Body of pancreas (tissue), 4 donors: ENCODE measurements at regions not wholly inside any gene's neighbourhood (a gene's known extent, or its start where the extent isn't known, plus 50 kb on each side); places are given as distances from the start of the nearest gene placed in this dataset.

ENCODE experiments used
- POLR2A ChIP-seq, 3 donors: fragments of 450-650 bp; IDR thresholded peaks; one replicate each; pipeline ENCODE4 v1.6.1; 2016; ENCODE audit warnings: antibody characterized with exemption in 3 of 3, mild to moderate bottlenecking in 2 of 3
- TF ChIP-seq, protein P1 (sequence below), 7 experiments: fragments of 450-650 bp in 4 of 7; fragments of 200-600 bp in 3 of 7; sonication (generic) in 3 of 7; IDR thresholded peaks; one replicate each; pipeline ENCODE4 v1.5.1; 2016 to 2019; ENCODE audit warnings: antibody characterized with exemption in 7 of 7

GRCh38 chr18:41853280-41853679 is 101.8 kb upstream of the PIK3C3 start:
- TF ChIP-seq, protein P1, sequence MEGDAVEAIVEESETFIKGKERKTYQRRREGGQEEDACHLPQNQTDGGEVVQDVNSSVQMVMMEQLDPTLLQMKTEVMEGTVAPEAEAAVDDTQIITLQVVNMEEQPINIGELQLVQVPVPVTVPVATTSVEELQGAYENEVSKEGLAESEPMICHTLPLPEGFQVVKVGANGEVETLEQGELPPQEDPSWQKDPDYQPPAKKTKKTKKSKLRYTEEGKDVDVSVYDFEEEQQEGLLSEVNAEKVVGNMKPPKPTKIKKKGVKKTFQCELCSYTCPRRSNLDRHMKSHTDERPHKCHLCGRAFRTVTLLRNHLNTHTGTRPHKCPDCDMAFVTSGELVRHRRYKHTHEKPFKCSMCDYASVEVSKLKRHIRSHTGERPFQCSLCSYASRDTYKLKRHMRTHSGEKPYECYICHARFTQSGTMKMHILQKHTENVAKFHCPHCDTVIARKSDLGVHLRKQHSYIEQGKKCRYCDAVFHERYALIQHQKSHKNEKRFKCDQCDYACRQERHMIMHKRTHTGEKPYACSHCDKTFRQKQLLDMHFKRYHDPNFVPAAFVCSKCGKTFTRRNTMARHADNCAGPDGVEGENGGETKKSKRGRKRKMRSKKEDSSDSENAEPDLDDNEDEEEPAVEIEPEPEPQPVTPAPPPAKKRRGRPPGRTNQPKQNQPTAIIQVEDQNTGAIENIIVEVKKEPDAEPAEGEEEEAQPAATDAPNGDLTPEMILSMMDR (IDR thresholded peaks at IDR 0.05): no peak
- no peak for TF ChIP-seq POLR2A (IDR thresholded peaks at IDR 0.05)
